HAP-1 (cell line): ENCODE measurements at regions not wholly inside any gene's neighbourhood (a gene's known extent, or its start where the extent isn't known, plus 50 kb on each side); places are given as distances from the start of the nearest gene placed in this dataset.
A peak's percentile ranks its signal among the peaks of the same experiment; 100 is the strongest.

Source experiments
- DNase-seq, 2 experiments: peaks; one replicate each; pipeline ENCODE4 v3.0.0-alpha.2; 2016 to 2020; ENCODE audit warnings: low spot score in 2 of 2
- H3K27me3 ChIP-seq: fragments of 250-450 bp; sonication (Bioruptor Pico); 2 replicates; pipeline ENCODE4 v1.5.1; 2020; ENCODE audit warnings: low read depth, mild to moderate bottlenecking, moderate library complexity
- H3K36me3 ChIP-seq: fragments of 250-450 bp; sonication (Bioruptor Pico); replicated peaks from 2 replicates; pipeline ENCODE4 v1.5.1; 2020; ENCODE audit warnings: mild to moderate bottlenecking
- H3K4me1 ChIP-seq: fragments of 250-450 bp; sonication (Bioruptor Pico); 2 replicates; pipeline ENCODE4 v1.5.1; 2020; ENCODE audit warnings: mild to moderate bottlenecking
- H3K4me3 ChIP-seq: fragments of 250-450 bp; sonication (Bioruptor Pico); 2 replicates; pipeline ENCODE4 v1.5.1; 2020; ENCODE audit warnings: mild to moderate bottlenecking, moderate library complexity
- H3K9me3 ChIP-seq: fragments of 250-450 bp; sonication (Bioruptor Pico); 2 replicates; pipeline ENCODE4 v1.5.1; 2020; ENCODE audit warnings: mild to moderate bottlenecking, moderate library complexity
- in situ Hi-C: fragments of 300-500 bp; cut with MboI; formaldehyde crosslinking; loops from 3 replicates; pipeline ENCODE4 v1.14.3; 2020; ENCODE audit warnings: low sequenced_read_pairs, inconsistent platforms, mixed read lengths

GRCh38 chr6:71460933-71461332, 172.3 kb downstream of the OGFRL1 start:
- in situ Hi-C loops, result no loop called here
- DNase-seq, result no peak
- Histone ChIP-seq H3K9me3 (no peaks in the 10 kb centered on the region), H3K27me3 (0 out of 2 replicates have a peak, but pooled peaks cover 2% of the 10 kb centered on the region), H3K4me3 (no peak overlapping the region), H3K4me1 (no peaks in the 10 kb centered on the region), H3K36me3 (no peaks in the 10 kb centered on the region)

- no peak overlapping the region for H3K4me3 ChIP-seq
- no peaks in the 10 kb centered on the region for H3K36me3 ChIP-seq
Observed at GRCh38 chr6:71463061-71463460, 174.4 kb downstream of the OGFRL1 start.

GRCh38 chr6:71465096-71465495, 176.5 kb downstream of the OGFRL1 start:
- Histone ChIP-seq H3K36me3 (no peaks in the 10 kb centered on the region), H3K4me3 (no peak overlapping the region), H3K9me3 (no peaks in the 10 kb centered on the region), H3K4me1 (no peaks in the 10 kb centered on the region), H3K27me3 (0 out of 2 replicates have a peak, but pooled peaks cover 2% of the 10 kb centered on the region)
- DNase-seq, result no peak
- in situ Hi-C loops, result no loop called here

More at GRCh38 chr6:71463061-71463460, 174.4 kb downstream of the OGFRL1 start:
- Histone ChIP-seq H3K9me3 (no peaks in the 10 kb centered on the region), H3K27me3 (0 out of 2 replicates have a peak, but pooled peaks cover 2% of the 10 kb centered on the region), H3K4me1 (no peaks in the 10 kb centered on the region)
- DNase-seq, result no peak
- in situ Hi-C loops, result no loop called here

- Histone ChIP-seq H3K27me3 (0 out of 2 replicates have a peak, but pooled peaks cover 2% of the 10 kb centered on the region), H3K4me3 (no peak overlapping the region), H3K9me3 (no peaks in the 10 kb centered on the region), H3K36me3 (no peaks in the 10 kb centered on the region), H3K4me1 (no peaks in the 10 kb centered on the region)
- in situ Hi-C loops, result no loop called here
- no peak for DNase-seq
Observed at GRCh38 chr6:71466362-71466761, 177.8 kb downstream of the OGFRL1 start.

GRCh38 chr6:71468038-71468437, 179.4 kb downstream of the OGFRL1 start:
- Histone ChIP-seq H3K4me3 (no peak overlapping the region), H3K9me3 (no peaks in the 10 kb centered on the region), H3K27me3 (0 out of 2 replicates have a peak, but pooled peaks cover 2% of the 10 kb centered on the region), H3K36me3 (no peaks in the 10 kb centered on the region), H3K4me1 (no peaks in the 10 kb centered on the region)
- DNase-seq, result no peak
- in situ Hi-C loops, result no loop called here

- H3K4me3 ChIP-seq, result no peak overlapping the region
- in situ Hi-C loops, result no loop called here
- 0 out of 2 replicates have a peak, but pooled peaks cover 2% of the 10 kb centered on the region for H3K27me3 ChIP-seq
- DNase-seq, result no peak
- H3K9me3 ChIP-seq, result no peaks in the 10 kb centered on the region
- H3K4me1 ChIP-seq, result no peaks in the 10 kb centered on the region
- H3K36me3 ChIP-seq, result no peaks in the 10 kb centered on the region
Observed at GRCh38 chr6:71468841-71469700, 180.5 kb downstream of the OGFRL1 start.

GRCh38 chr6:71471718-71472117, 183.1 kb downstream of the OGFRL1 start:
- in situ Hi-C loops, result no loop called here
- no peaks in the 10 kb centered on the region for H3K36me3 ChIP-seq
- no peaks in the 10 kb centered on the region for H3K4me1 ChIP-seq
- no peak overlapping the region for H3K4me3 ChIP-seq
- DNase-seq, result no peak
- H3K9me3 ChIP-seq, result no peaks in the 10 kb centered on the region
- peaks cover 4% of the 10 kb centered on the region; the same call in 1 of the 2 replicates for H3K27me3 ChIP-seq

GRCh38 chr6:71473926-71474325, 185.3 kb downstream of the OGFRL1 start:
- in situ Hi-C loops, result no loop called here
- no peaks in the 10 kb centered on the region for H3K36me3 ChIP-seq
- DNase-seq, result no peak
- no peaks in the 10 kb centered on the region for H3K4me1 ChIP-seq
- peaks cover 4% of the 10 kb centered on the region; the same call in 1 of the 2 replicates for H3K27me3 ChIP-seq
- no peak overlapping the region for H3K4me3 ChIP-seq
- H3K9me3 ChIP-seq, result no peaks in the 10 kb centered on the region

- in situ Hi-C loops, result no loop called here
- no peaks in the 10 kb centered on the region for H3K9me3 ChIP-seq
- no peak overlapping the region for H3K4me3 ChIP-seq
- DNase-seq, result no peak
- H3K36me3 ChIP-seq, result no peaks in the 10 kb centered on the region
- peaks cover 4% of the 10 kb centered on the region; the same call in 1 of the 2 replicates for H3K27me3 ChIP-seq
- 0 out of 2 replicates have a peak, but pooled peaks cover 5% of the 10 kb centered on the region for H3K4me1 ChIP-seq
Observed at GRCh38 chr6:71474942-71475341, 186.3 kb downstream of the OGFRL1 start.

- DNase-seq, result no peak
- in situ Hi-C loops, result no loop called here
Observed at GRCh38 chr6:71476371-71476770, 187.8 kb downstream of the OGFRL1 start.

GRCh38 chr6:71476872-71477271, 188.3 kb downstream of the OGFRL1 start:
- H3K36me3 ChIP-seq, result no peaks in the 10 kb centered on the region
- no peak overlapping the region for H3K4me3 ChIP-seq
- no peaks in the 10 kb centered on the region for H3K9me3 ChIP-seq
- H3K4me1 ChIP-seq, result 0 out of 2 replicates have a peak, but pooled peaks cover 5% of the 10 kb centered on the region
- peaks cover 4% of the 10 kb centered on the region; the same call in 1 of the 2 replicates for H3K27me3 ChIP-seq
- no peak for DNase-seq
- in situ Hi-C loops, result no loop called here

More at GRCh38 chr6:71476371-71476770, 187.8 kb downstream of the OGFRL1 start:
- Histone ChIP-seq H3K4me3 (no peak overlapping the region), H3K4me1 (0 out of 2 replicates have a peak, but pooled peaks cover 5% of the 10 kb centered on the region), H3K9me3 (no peaks in the 10 kb centered on the region), H3K36me3 (no peaks in the 10 kb centered on the region), H3K27me3 (peaks cover 4% of the 10 kb centered on the region; the same call in 1 of the 2 replicates)

GRCh38 chr6:71478834-71479541, 190.4 kb downstream of the OGFRL1 start:
- 0 out of 2 replicates have a peak, but pooled peaks cover 5% of the 10 kb centered on the region for H3K4me1 ChIP-seq
- in situ Hi-C loops, result no loop called here
- DNase-seq, result peak in 1 of 2 experiments; percentile 33

GRCh38 chr6:71480577-71480976, 192.0 kb downstream of the OGFRL1 start:
- DNase-seq, result no peak
- Histone ChIP-seq H3K36me3 (no peaks in the 10 kb centered on the region), H3K4me3 (no peak overlapping the region), H3K27me3 (peaks cover 1% of the 10 kb centered on the region; the same call in 1 of the 2 replicates), H3K4me1 (0 out of 2 replicates have a peak, but pooled peaks cover 5% of the 10 kb centered on the region), H3K9me3 (no peaks in the 10 kb centered on the region)
- in situ Hi-C loops, result no loop called here

More at GRCh38 chr6:71478834-71479541, 190.4 kb downstream of the OGFRL1 start:
- Histone ChIP-seq H3K4me3 (no peak overlapping the region), H3K27me3 (peaks cover 4% of the 10 kb centered on the region; the same call in 1 of the 2 replicates), H3K36me3 (no peaks in the 10 kb centered on the region), H3K9me3 (no peaks in the 10 kb centered on the region)
